ENCODE measurements at regions not wholly inside any gene's neighbourhood (a gene's known extent, or its start where the extent isn't known, plus 50 kb on each side); places are given as distances from the start of the nearest gene placed in this dataset.

- DNase-seq = no peak
These were observed 117.4 kb downstream of the AXIN2 start for GRCh38 chr17:65444049-65444448.

- DNase-seq = no peak
These were observed 118.8 kb downstream of the AXIN2 start for GRCh38 chr17:65442691-65443090.

GRCh38 chr17:65442250-65442649, 119.2 kb downstream of the AXIN2 start:
- DNase-seq = no peak

- no peak for DNase-seq
These were observed 120.3 kb downstream of the AXIN2 start for GRCh38 chr17:65441053-65441605.

GRCh38 chr17:65438708-65439294, 122.6 kb downstream of the AXIN2 start:
- no peak for DNase-seq

GRCh38 chr17:65438173-65438572, 123.3 kb downstream of the AXIN2 start:
- DNase-seq = no peak

GRCh38 chr17:65436871-65437270, 124.6 kb downstream of the AXIN2 start:
- no peak for DNase-seq

- no peak for DNase-seq
These were observed 126.6 kb downstream of the AXIN2 start for GRCh38 chr17:65434878-65435277.

GRCh38 chr17:65434251-65434650, 127.2 kb downstream of the AXIN2 start:
- no peak for DNase-seq

GRCh38 chr17:65433592-65433991, 127.9 kb downstream of the AXIN2 start:
- no peak for DNase-seq

GRCh38 chr17:65433157-65433556, 128.3 kb downstream of the AXIN2 start:
- no peak for DNase-seq

- no peak for DNase-seq
These were observed 130.3 kb downstream of the AXIN2 start for GRCh38 chr17:65431116-65431515.

GRCh38 chr17:65430209-65430833, 131.1 kb downstream of the AXIN2 start:
- DNase-seq = no peak

- no peak for DNase-seq
These were observed 137.9 kb downstream of the AXIN2 start for GRCh38 chr17:65423346-65424140.

GRCh38 chr17:65418622-65419021, 142.8 kb downstream of the AXIN2 start:
- DNase-seq = no peak

- no peak for DNase-seq
These were observed 143.8 kb downstream of the AXIN2 start for GRCh38 chr17:65417406-65418221.

- no peak for DNase-seq
These were observed 145.5 kb downstream of the AXIN2 start for GRCh38 chr17:65415991-65416390.

- no peak for DNase-seq
These were observed 148.1 kb downstream of the AXIN2 start for GRCh38 chr17:65413390-65413789.

- DNase-seq = no peak
These were observed 152.1 kb downstream of the AXIN2 start for GRCh38 chr17:65409381-65409780.

- no peak for DNase-seq
These were observed 153.4 kb downstream of the AXIN2 start for GRCh38 chr17:65408050-65408449.

- no peak for DNase-seq
These were observed 154.4 kb downstream of the AXIN2 start for GRCh38 chr17:65407017-65407416.

GRCh38 chr17:65406552-65406951, 154.9 kb downstream of the AXIN2 start:
- DNase-seq = no peak

- no peak for DNase-seq
These were observed 155.9 kb downstream of the AXIN2 start for GRCh38 chr17:65405563-65405962.
